GM23248 (cell line): ENCODE measurements at regions not wholly inside any gene's neighbourhood (a gene's known extent, or its start where the extent isn't known, plus 50 kb on each side); places are given as distances from the start of the nearest gene placed in this dataset.

Experiments
- DNase-seq: peaks from one replicate; pipeline ENCODE4 v3.0.0-alpha.2; 2015
- H2AFZ ChIP-seq: fragments of 200-600 bp; sonication (generic); 2 replicates; pipeline ENCODE4 v1.6.1; 2016; ENCODE audit warnings: antibody characterized with exemption
- H3F3A ChIP-seq: fragments of 200-600 bp; sonication (generic); 2 replicates; pipeline ENCODE4 v1.6.1; 2016; ENCODE audit warnings: mild to moderate bottlenecking, antibody characterized with exemption, mixed run types; ENCODE audit not compliant: insufficient read depth
- H3K27ac ChIP-seq: fragments of 200-600 bp; sonication (generic); 2 replicates; pipeline ENCODE4 v1.5.1; 2016; ENCODE audit warnings: mild to moderate bottlenecking
- H3K27me3 ChIP-seq: fragments of 200-600 bp; sonication (generic); replicated peaks from 2 replicates; pipeline ENCODE4 v1.6.1; 2016; ENCODE audit warnings: mild to moderate bottlenecking; ENCODE audit not compliant: insufficient read depth
- H3K36me3 ChIP-seq: fragments of 200-600 bp; sonication (generic); 2 replicates; pipeline ENCODE4 v1.6.1; 2016; ENCODE audit warnings: low read depth, mild to moderate bottlenecking
- H3K4me1 ChIP-seq: fragments of 200-600 bp; sonication (generic); 2 replicates; pipeline ENCODE4 v1.6.1; 2016; ENCODE audit warnings: mild to moderate bottlenecking; ENCODE audit not compliant: insufficient read depth
- H3K4me2 ChIP-seq: fragments of 200-600 bp; sonication (generic); one replicate; pipeline ENCODE4 v1.6.1; 2016; ENCODE audit warnings: mild to moderate bottlenecking; ENCODE audit not compliant: unreplicated experiment
- H3K4me3 ChIP-seq: fragments of 200-600 bp; sonication (generic); 2 replicates; pipeline ENCODE4 v1.5.1; 2016; ENCODE audit warnings: mild to moderate bottlenecking
- H3K79me2 ChIP-seq: fragments of 200-600 bp; sonication (generic); 2 replicates; pipeline ENCODE4 v1.6.1; 2016; ENCODE audit warnings: mild to moderate bottlenecking; ENCODE audit not compliant: insufficient read depth
- H3K9ac ChIP-seq: fragments of 200-600 bp; sonication (generic); 2 replicates; pipeline ENCODE4 v1.6.1; 2016; ENCODE audit warnings: mild to moderate bottlenecking
- H3K9me2 ChIP-seq: fragments of 200-600 bp; sonication (generic); 2 replicates; pipeline ENCODE4 v1.6.1; 2016; ENCODE audit warnings: mixed run types, mild to moderate bottlenecking, moderate library complexity; ENCODE audit not compliant: insufficient read depth
- H3K9me3 ChIP-seq: fragments of 200-600 bp; sonication (generic); one replicate; pipeline ENCODE4 v1.6.1; 2017; ENCODE audit warnings: low read depth
- H4K20me1 ChIP-seq: fragments of 200-600 bp; sonication (generic); 2 replicates; pipeline ENCODE4 v1.6.0; 2016; ENCODE audit not compliant: insufficient read depth
- EZH2 ChIP-seq: fragments of 200-600 bp; sonication (generic); IDR thresholded peaks from 2 replicates; pipeline ENCODE4 v1.6.1; 2018; ENCODE audit warnings: antibody characterized with exemption, mild to moderate bottlenecking; ENCODE audit not compliant: insufficient read depth, poor library complexity, severe bottlenecking
- EZH2phosphoT487 ChIP-seq: fragments of 200-600 bp; sonication (generic); IDR thresholded peaks from 2 replicates; pipeline ENCODE4 v1.6.1; 2018; ENCODE audit warnings: antibody characterized with exemption, moderate library complexity, mild to moderate bottlenecking, low read depth; ENCODE audit not compliant: insufficient read depth
- WGBS, 2 experiments: methylation state at CpG; one replicate each; pipeline ENCODE4 v1.1.6; 2015 to 2017; ENCODE audit warnings: low lambda C conversion rate in 2 of 2, low coverage in 1 of 2; ENCODE audit errors: missing lambda C conversion rate in 2 of 2; 5-methylcytosine and 5-hydroxymethylcytosine counted together
- in situ Hi-C: fragments of 300-500 bp; cut with MboI; formaldehyde crosslinking; loops from 2 replicates; pipeline ENCODE4 v1.15.0; 2020

DNA sequence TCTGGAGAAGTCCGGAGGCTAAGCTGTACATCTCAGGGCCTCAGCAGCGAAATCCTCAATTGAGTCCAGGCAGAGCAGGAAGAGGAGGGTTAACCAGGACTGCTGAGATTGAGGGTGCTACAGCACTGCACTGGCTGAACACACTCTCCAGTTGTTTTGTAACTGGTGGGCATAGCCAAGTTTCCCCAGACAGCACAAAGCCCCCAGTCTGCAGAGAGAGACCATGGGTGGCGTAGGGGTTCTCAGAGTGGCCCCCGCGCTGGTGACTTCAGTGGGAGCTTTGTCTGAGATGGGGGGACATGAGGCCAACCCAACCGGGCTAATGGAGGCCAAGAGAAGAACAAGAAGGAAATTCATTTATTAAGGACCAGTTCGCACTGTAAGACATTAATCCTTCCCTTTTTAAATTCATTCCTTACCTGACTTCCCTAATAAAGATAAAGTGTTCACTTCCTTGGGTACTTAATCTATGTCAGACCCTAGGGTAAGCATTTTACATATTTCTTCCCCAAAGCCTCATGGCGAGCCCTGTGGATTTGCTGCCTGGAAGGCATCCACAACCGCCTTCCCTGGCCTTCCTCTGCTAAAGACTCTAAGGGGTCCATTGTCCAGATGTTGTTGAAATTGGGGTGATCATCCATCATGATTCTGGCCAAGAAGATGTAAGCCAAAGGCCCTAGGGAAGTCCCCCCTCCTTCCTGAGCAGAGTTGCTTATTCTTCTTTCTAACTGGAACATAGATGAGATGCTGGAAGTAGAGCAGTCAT, 121.4 kb upstream of the CHST15 start:
- in situ Hi-C loops, result no loop called here

DNA sequence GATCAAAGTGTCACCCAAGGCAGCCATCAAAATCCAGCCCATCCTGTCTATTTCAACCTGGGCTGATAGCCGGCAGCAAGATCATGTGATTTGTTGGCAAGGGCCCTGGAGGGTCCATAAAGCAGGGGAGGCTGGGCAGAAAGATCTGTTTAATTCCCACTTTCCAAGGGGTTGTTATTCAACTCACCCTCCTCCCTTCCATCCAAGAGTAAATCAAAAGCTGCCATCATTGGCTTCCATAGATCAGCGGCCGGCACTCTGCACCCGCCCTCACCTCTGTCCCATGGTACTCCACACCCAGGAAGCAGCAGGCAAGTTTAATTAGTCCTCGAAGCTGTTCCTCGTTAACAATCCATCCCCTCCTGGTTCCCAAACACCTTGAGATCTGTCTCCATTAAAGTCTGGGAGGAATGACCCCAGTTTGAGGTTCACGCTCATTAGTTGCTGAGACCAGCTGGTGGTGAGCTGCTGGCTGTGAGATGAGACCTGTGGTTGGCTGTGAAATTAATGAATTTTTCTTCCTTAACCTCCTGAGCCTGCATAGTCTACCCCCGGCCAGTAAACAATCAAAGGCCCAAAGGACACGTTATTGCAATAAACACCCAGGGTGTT, 120.6 kb upstream of the CHST15 start:
- no peaks in the 10 kb centered on the region for H3K27me3 ChIP-seq
- no peak overlapping the region for H3K27ac ChIP-seq
- no peak overlapping the region for H3K9ac ChIP-seq
- H3F3A ChIP-seq, result no peaks in the 10 kb centered on the region
- no peaks in the 10 kb centered on the region for H3K9me2 ChIP-seq
- H2AFZ ChIP-seq, result no peak overlapping the region
- no peak for DNase-seq
- H3K79me2 ChIP-seq, result no peaks in the 10 kb centered on the region
- no peaks in the 10 kb centered on the region for H3K4me1 ChIP-seq
- H3K4me3 ChIP-seq, result no peak overlapping the region
- TF ChIP-seq EZH2, result no peak
- H4K20me1 ChIP-seq, result no peaks in the 10 kb centered on the region
- WGBS, 2 experiments, result 50 to 56% methylated on average over 9 of the region's 9 CpGs
- H3K36me3 ChIP-seq, result no peaks in the 10 kb centered on the region
- no peak overlapping the region for H3K4me2 ChIP-seq
- in situ Hi-C loops, result no loop called here
- no peaks in the 10 kb centered on the region for H3K9me3 ChIP-seq

More for the DNA sequence above, 121.4 kb upstream of the CHST15 start:
- H3K36me3 ChIP-seq, result no peaks in the 10 kb centered on the region
- 43 to 46% methylated on average over 9 of the region's 9 CpGs for WGBS, 2 experiments
- no peak overlapping the region for H3K27ac ChIP-seq
- H3K9me3 ChIP-seq, result no peaks in the 10 kb centered on the region
- no peak overlapping the region for H3K4me2 ChIP-seq
- no peak for DNase-seq
- no peak overlapping the region for H2AFZ ChIP-seq
- H3K4me1 ChIP-seq, result no peaks in the 10 kb centered on the region
- no peak overlapping the region for H3K4me3 ChIP-seq
- no peaks in the 10 kb centered on the region for H4K20me1 ChIP-seq
- TF ChIP-seq EZH2phosphoT487 (no peak), EZH2 (no peak)
- no peaks in the 10 kb centered on the region for H3K9me2 ChIP-seq
- H3K9ac ChIP-seq, result no peak overlapping the region
- no peaks in the 10 kb centered on the region for H3K79me2 ChIP-seq
- H3K27me3 ChIP-seq, result no peaks in the 10 kb centered on the region
- no peaks in the 10 kb centered on the region for H3F3A ChIP-seq

GRCh38 chr10:124213471-124213870, 120.1 kb upstream of the CHST15 start:
- no peaks in the 10 kb centered on the region for H3K27me3 ChIP-seq
- H3K79me2 ChIP-seq, result no peaks in the 10 kb centered on the region
- H2AFZ ChIP-seq, result no peak overlapping the region
- no peak overlapping the region for H3K4me3 ChIP-seq
- no peaks in the 10 kb centered on the region for H4K20me1 ChIP-seq
- in situ Hi-C loops, result no loop called here
- TF ChIP-seq EZH2 (no peak), EZH2phosphoT487 (no peak)
- no peaks in the 10 kb centered on the region for H3K9me2 ChIP-seq
- no peaks in the 10 kb centered on the region for H3F3A ChIP-seq
- H3K4me1 ChIP-seq, result no peaks in the 10 kb centered on the region
- H3K36me3 ChIP-seq, result no peaks in the 10 kb centered on the region
- no peak overlapping the region for H3K4me2 ChIP-seq
- no peaks in the 10 kb centered on the region for H3K9me3 ChIP-seq
- no peak overlapping the region for H3K27ac ChIP-seq
- no peak overlapping the region for H3K9ac ChIP-seq
- 25 to 39% methylated on average over 2 of the region's 2 CpGs for WGBS, 2 experiments
- DNase-seq, result no peak

GRCh38 chr10:124212702-124213101, 119.3 kb upstream of the CHST15 start:
- H3K9me2 ChIP-seq, result no peaks in the 10 kb centered on the region
- DNase-seq, result no peak
- H3K4me3 ChIP-seq, result no peak overlapping the region
- in situ Hi-C loops, result no loop called here
- no peaks in the 10 kb centered on the region for H3F3A ChIP-seq
- no peaks in the 10 kb centered on the region for H3K27me3 ChIP-seq
- no peaks in the 10 kb centered on the region for H4K20me1 ChIP-seq
- H3K27ac ChIP-seq, result no peak overlapping the region
- TF ChIP-seq EZH2phosphoT487, result no peak
- TF ChIP-seq EZH2, result no peak
- H3K4me1 ChIP-seq, result no peaks in the 10 kb centered on the region
- H3K4me2 ChIP-seq, result no peak overlapping the region
- no peaks in the 10 kb centered on the region for H3K36me3 ChIP-seq
- WGBS, 2 experiments, result 44 to 45% methylated on average over 9 of the region's 9 CpGs
- no peak overlapping the region for H2AFZ ChIP-seq
- no peaks in the 10 kb centered on the region for H3K9me3 ChIP-seq
- no peaks in the 10 kb centered on the region for H3K79me2 ChIP-seq
- H3K9ac ChIP-seq, result no peak overlapping the region
